ENCODE measurements at regions not wholly inside any gene's neighbourhood (a gene's known extent, or its start where the extent isn't known, plus 50 kb on each side); places are given as distances from the start of the nearest gene placed in this dataset.

GRCh38 chr5:123673107-123673506 lies 161.1 kb downstream of the CSNK1G3 start:
- Mint-ChIP-seq H3K27ac (no peak overlapping the region), H3K27me3 (no peaks in the 10 kb centered on the region), H3K9me3 (peaks cover 3% of the 10 kb centered on the region), H3K4me3 (no peak overlapping the region), H3K4me1 (no peaks in the 10 kb centered on the region), H3K36me3 (no peaks in the 10 kb centered on the region)
- ATAC-seq (ENCODE audit: low read depth) (no peak), DNase-seq (no peak)
- POLR2A ChIA-PET: no interaction called here

GRCh38 chr5:123671711-123672456 lies 159.9 kb downstream of the CSNK1G3 start:
- no peak overlapping the region for H3K27ac Mint-ChIP-seq
- DNase-seq: no peak
- no peaks in the 10 kb centered on the region for H3K27me3 Mint-ChIP-seq
- no peak for ATAC-seq (ENCODE audit: low read depth)
- no peaks in the 10 kb centered on the region for H3K36me3 Mint-ChIP-seq
- no peaks in the 10 kb centered on the region for H3K4me1 Mint-ChIP-seq
- peaks cover 3% of the 10 kb centered on the region for H3K9me3 Mint-ChIP-seq
- POLR2A ChIA-PET: no interaction called here
- no peak overlapping the region for H3K4me3 Mint-ChIP-seq

DNA sequence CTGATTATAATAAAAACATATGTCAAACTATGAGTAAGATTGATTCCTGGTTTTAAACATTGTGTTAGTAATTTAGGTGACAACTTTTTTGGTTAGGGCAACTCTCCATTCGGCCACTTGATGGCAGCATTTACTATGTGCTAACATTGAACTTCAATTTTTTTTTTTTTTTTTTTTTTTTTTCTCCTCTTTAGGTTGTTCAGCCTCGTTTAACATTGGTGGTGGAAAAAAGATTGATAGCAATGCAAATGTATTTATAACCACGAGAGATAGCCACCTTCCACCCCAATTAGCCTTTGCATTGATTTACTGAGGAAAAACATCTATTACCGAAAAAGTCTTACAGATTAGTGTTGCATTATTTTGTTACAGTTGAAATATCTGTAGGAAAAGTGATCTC lies 159.1 kb downstream of the CSNK1G3 start:
- Mint-ChIP-seq H3K9me3 (no peaks in the 10 kb centered on the region), H3K36me3 (no peaks in the 10 kb centered on the region), H3K4me3 (no peak overlapping the region), H3K27me3 (peaks cover 2% of the 10 kb centered on the region), H3K27ac (no peak overlapping the region), H3K4me1 (no peaks in the 10 kb centered on the region)
- DNase-seq (no peak), ATAC-seq (ENCODE audit: low read depth) (no peak)
- POLR2A ChIA-PET: no interaction called here

Measured in activated naive CD8-positive, alpha-beta T cell treated with anti-CD3 and anti-CD28 coated beads, Interleukin-2, amount 10 ng/mL, durations not matched to agents 7 days and 5 days (primary cell).